Lung (tissue), 11 donors: ENCODE measurements at regions not wholly inside any gene's neighbourhood (a gene's known extent, or its start where the extent isn't known, plus 50 kb on each side); places are given as distances from the start of the nearest gene placed in this dataset.
"Not testable (repeated sequence)": the region's sequence is repeated elsewhere in the genome, so short reads cannot be mapped to it uniquely, and the experiment has no call there.

ENCODE experiments used
- ATAC-seq: fragments of 200-7000 bp; cut with Tn5 transposase; one replicate; pipeline ENCODE4 v1.9.1; 2020; ENCODE audit warnings: moderate number of reproducible peaks; ENCODE audit not compliant: insufficient read depth, low FRiP score
- DNase-seq, 3 donors: peaks; one replicate each; pipeline ENCODE4 v3.0.0-alpha.2; 2013 to 2017
- H3K27ac ChIP-seq, 2 donors: one replicate each; pipeline ENCODE4 v1.5.1; 2013; ENCODE audit warnings: mild to moderate bottlenecking in 2 of 2, moderate library complexity in 2 of 2, control low read depth in 1 of 2, inconsistent platforms in 1 of 2, low read depth in 1 of 2, low read length in 1 of 2
- H3K27me3 ChIP-seq, 3 donors: one replicate each; pipeline ENCODE4 v1.5.1; 2013; ENCODE audit warnings: low read length in 2 of 3; ENCODE audit not compliant: control insufficient read depth in 3 of 3, insufficient read depth in 3 of 3
- H3K36me3 ChIP-seq, 4 donors: one replicate each; pipeline ENCODE4 v1.5.1; 2013; ENCODE audit warnings: low read length in 4 of 4, mild to moderate bottlenecking in 1 of 4, moderate library complexity in 1 of 4; ENCODE audit not compliant: control insufficient read depth in 4 of 4, insufficient read depth in 4 of 4
- H3K4me1 ChIP-seq, 5 donors: one replicate each; pipeline ENCODE4 v1.5.1; 2013; ENCODE audit warnings: low read length in 5 of 5, mild to moderate bottlenecking in 2 of 5, moderate library complexity in 1 of 5; ENCODE audit not compliant: control insufficient read depth in 5 of 5, insufficient read depth in 5 of 5
- H3K4me3 ChIP-seq: one replicate; pipeline ENCODE4 v1.5.1; 2013; ENCODE audit warnings: mild to moderate bottlenecking, control low read depth, moderate library complexity
- H3K9ac ChIP-seq, 2 donors: one replicate each; pipeline ENCODE4 v1.5.1; 2013; ENCODE audit warnings: low read length in 2 of 2, control low read depth in 1 of 2; ENCODE audit not compliant: insufficient read depth in 1 of 2
- H3K9me3 ChIP-seq, 4 donors: one replicate each; pipeline ENCODE4 v1.5.1; 2013; ENCODE audit warnings: low read length in 3 of 4, mild to moderate bottlenecking in 1 of 4, moderate library complexity in 1 of 4; ENCODE audit not compliant: control insufficient read depth in 4 of 4, insufficient read depth in 3 of 4
- CTCF ChIP-seq: IDR thresholded peaks from 2 replicates; pipeline ENCODE4 v1.5.1; 2012; ENCODE audit warnings: mild to moderate bottlenecking; ENCODE audit errors: control extremely low read depth, extremely low read depth
- WGBS, 2 donors: extraction: QIAGEN DNeasy Blood & Tissue Kit; methylation state at CpG; one replicate each; pipeline ENCODE4 v1.1.7; 2013; 5-methylcytosine and 5-hydroxymethylcytosine counted together
- donor health status: control.
- donor health status: control.
- donor health status: Bipolar disorder and iron deficiency.
- donor health status: healthy.
- donor health status: DM: yes; HTN: yes; CAD: no.

- no peaks in the 10 kb centered on the region for H3K36me3 ChIP-seq
- H3K9me3 ChIP-seq = no peaks in the 10 kb centered on the region
- no peak overlapping the region for H3K4me3 ChIP-seq
- WGBS, 2 donors = 5 to 14% methylated on average over 5 of the region's 5 CpGs
- peaks cover 0 to 11% (median 8%) of the 10 kb centered on the region in 5 donors for H3K4me1 ChIP-seq
- peak overlapping the region; percentile 41 to 64 for H3K27ac ChIP-seq
- ATAC-seq = no peak
- H3K27me3 ChIP-seq = no peaks in the 10 kb centered on the region
- no peak overlapping the region for H3K9ac ChIP-seq
- DNase-seq = peak; percentile 61 to 93 (median 87)
- TF ChIP-seq CTCF = no peak
These were observed 177.1 kb upstream of the SVIL start for GRCh38 chr10:29811751-29812427.

- Histone ChIP-seq H3K27me3 (no peaks in the 10 kb centered on the region), H3K9me3 (no peaks in the 10 kb centered on the region), H3K4me3 (no peak overlapping the region), H3K36me3 (no peaks in the 10 kb centered on the region), H3K9ac (no peak overlapping the region), H3K4me1 (peaks cover 0 to 11% (median 8%) of the 10 kb centered on the region in 5 donors), H3K27ac (no peak overlapping the region)
- TF ChIP-seq CTCF = no peak
- WGBS, 2 donors = 89 to 91% methylated on average over 2 of the region's 2 CpGs
- no peak for ATAC-seq
- no peak for DNase-seq
These were observed 176.0 kb upstream of the SVIL start for GRCh38 chr10:29810816-29811215.

- 72 to 80% methylated on average over 3 of the region's 3 CpGs for WGBS, 2 donors
- ATAC-seq, H3K27ac ChIP-seq, H3K9ac ChIP-seq, H3K4me3 ChIP-seq, H3K9me3 ChIP-seq, H3K36me3 ChIP-seq, H3K27me3 ChIP-seq, DNase-seq: not testable (repeated sequence)
- H3K4me1 ChIP-seq = peaks cover 0 to 11% (median 8%) of the 10 kb centered on the region in 5 donors
These were observed 175.5 kb upstream of the SVIL start for GRCh38 chr10:29810231-29810630.

- no peak for ATAC-seq
These were observed 174.6 kb upstream of the SVIL start for GRCh38 chr10:29809383-29809782.

More at GRCh38 chr10:29809383-29809782, 174.6 kb upstream of the SVIL start:
- no peak for DNase-seq
- no peak overlapping the region for H3K27ac ChIP-seq
- WGBS, 2 donors = 83 to 89% methylated on average over 5 of the region's 5 CpGs
- H3K36me3 ChIP-seq = no peaks in the 10 kb centered on the region
- TF ChIP-seq CTCF = no peak
- no peaks in the 10 kb centered on the region for H3K9me3 ChIP-seq
- no peaks in the 10 kb centered on the region for H3K27me3 ChIP-seq
- peaks cover 0 to 11% (median 8%) of the 10 kb centered on the region in 5 donors for H3K4me1 ChIP-seq
- no peak overlapping the region for H3K4me3 ChIP-seq
- no peak overlapping the region for H3K9ac ChIP-seq
